Activated T-cell treated with anti-CD3 and anti-CD28 coated beads for 24 hours (primary cell): ENCODE measurements at regions not wholly inside any gene's neighbourhood (a gene's known extent, or its start where the extent isn't known, plus 50 kb on each side); places are given as distances from the start of the nearest gene placed in this dataset.

Experiments used
- DNase-seq: peaks from one replicate; pipeline ENCODE4 v3.0.0-alpha.2; 2020; ENCODE audit warnings: low read depth

DNA sequence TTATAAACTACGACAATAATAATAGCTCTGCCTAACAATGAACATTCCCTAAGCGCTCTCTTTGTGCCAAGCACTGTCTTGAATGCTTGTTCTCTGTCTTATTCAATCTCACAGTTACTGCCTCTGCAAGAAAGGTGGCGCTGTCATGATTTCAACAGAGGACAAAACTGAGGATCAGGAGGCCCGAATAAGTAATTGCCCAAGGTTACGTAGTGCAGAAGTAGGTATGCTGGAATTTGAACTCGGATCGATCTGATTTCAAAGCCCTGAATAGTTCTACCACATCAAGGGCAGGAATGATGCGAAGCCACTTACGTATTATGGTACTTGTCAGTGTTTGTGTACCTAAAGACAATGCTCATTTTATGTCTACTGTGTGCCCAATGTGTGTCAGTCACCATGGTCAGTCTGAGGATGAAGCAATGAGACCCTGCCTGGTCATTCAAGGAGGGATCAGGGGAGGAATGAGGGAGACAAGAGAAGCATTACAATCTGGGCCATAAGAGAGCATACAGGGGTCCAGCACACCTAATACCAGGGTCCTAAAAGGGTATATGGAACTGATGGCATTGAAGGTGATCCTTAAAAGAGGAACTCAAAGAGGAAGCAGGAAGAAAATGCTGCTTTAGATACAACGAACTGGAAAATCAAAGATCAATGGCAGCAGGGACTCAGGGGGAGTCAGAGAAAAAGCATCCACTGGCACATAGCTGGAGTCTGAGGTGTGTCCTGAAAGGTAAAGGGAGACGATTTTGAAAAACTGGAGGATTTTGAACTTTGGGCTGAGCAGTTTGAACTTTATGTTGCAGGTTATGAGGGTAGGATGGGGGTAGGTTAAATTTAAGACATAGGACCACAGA lies 389.2 kb downstream of the PLPP3 start:
- no peak for DNase-seq

DNA sequence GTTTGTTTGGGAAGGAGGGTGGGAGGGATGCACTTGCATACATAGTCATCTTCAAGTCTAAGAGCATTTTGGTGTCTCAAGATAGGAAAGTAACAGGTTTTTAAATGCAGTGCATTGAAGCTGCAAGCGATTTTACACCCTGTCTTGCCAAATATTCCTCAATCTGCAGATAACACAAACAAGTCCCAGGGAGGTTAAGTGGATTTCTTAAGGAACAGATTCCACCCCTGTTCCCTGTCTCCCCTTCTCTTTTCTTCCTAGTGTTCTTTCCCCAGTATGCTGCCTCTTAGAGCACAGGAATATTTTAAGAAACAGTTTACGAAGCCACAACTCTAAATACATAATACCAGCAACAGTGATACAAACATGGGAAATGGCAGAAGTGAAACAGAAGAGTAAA lies 389.9 kb downstream of the PLPP3 start:
- no peak for DNase-seq

DNA sequence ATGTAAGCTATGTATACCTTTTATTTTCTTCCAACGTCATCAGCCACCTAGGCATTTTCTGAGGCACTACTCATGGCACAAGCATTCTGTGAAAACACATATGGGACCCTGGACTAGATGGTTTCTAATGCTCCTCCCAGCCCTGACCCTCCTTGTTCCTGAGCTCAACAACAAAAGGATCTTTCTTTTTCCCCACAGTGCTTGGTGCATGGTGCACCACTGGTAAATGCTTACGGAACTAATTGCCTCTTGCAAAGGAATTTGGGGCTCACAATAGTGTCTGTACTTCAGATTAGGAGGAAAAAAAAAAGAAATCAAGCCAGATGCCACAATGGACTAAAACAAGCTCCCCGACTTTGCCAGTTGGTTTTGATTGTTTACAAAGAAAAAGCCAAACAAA lies 390.5 kb downstream of the PLPP3 start:
- DNase-seq = no peak

DNA sequence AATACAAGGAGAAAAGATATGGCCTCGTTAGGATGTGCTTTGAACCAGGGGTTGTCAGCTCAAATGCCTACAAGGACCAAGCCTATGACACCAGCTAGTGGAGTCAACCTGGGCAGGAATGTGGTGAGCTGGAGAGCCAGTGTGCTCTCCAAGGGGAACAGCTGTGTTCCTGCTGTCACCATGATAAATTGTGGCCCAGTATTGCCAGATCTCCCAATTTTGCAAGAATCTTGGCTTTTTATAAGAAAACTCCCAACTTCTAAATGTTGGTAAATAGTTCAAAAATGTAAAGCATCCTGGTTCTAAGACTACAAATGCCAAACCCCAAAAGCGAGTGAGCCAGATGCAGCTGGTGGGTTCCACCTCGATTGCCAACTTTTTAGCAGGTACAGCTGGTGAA lies 391.1 kb downstream of the PLPP3 start:
- no peak for DNase-seq

DNA sequence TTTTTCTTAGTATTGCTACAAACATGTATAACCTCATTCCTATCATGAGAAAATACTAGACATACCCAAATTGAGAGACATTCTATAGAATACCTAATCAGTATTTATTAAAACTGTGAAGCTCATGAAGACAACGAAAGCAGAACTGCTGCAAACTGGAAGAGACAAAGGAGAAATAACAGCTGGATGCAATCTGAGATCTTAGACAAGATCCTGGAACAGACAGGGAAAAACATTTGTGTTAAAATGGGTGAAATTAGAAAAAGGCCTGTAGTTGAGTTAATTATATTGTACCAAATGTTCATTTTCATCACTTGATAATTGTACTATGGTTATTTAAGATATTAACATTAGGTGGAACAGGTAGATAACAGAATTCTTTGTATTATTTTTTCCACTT lies 392.0 kb downstream of the PLPP3 start:
- no peak for DNase-seq

DNA sequence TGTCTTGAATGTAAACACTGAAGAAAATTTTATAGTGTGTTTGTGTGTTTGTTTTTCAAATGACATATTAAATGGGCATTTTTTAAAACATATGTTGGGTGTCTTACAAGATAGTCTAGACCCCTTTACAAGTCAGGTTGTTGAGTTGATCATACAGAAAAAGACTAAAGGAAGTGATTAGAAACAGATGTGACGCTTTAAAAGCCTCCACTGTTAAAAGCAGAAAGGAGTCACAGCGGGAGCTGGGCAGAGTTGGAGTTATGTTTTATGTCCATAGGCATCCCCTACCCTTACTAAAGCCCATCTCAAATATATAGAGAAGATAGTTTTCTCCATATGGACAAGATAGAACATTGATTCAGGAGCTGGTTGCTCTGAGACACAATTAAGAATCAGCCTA lies 393.9 kb downstream of the PLPP3 start:
- no peak for DNase-seq

DNA sequence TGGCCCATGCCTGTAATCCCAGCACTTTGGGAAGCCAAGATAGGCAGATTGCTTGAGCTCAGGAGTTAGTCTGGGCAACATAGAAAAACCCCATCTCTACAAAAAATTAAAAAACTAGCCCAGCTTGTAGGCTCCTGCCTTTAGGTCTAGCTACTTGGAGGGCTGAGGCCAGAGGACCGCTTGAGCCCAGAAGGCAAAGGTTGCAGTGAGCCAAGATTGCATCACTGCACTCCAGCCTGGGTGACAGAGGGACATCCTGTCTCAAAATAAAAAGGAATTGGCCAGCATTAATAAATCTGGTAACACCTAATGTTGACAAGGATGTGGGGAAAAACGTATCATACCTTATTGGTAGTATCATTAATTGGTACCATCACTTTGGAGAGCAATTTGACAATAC lies 396.2 kb downstream of the PLPP3 start:
- no peak for DNase-seq

DNA sequence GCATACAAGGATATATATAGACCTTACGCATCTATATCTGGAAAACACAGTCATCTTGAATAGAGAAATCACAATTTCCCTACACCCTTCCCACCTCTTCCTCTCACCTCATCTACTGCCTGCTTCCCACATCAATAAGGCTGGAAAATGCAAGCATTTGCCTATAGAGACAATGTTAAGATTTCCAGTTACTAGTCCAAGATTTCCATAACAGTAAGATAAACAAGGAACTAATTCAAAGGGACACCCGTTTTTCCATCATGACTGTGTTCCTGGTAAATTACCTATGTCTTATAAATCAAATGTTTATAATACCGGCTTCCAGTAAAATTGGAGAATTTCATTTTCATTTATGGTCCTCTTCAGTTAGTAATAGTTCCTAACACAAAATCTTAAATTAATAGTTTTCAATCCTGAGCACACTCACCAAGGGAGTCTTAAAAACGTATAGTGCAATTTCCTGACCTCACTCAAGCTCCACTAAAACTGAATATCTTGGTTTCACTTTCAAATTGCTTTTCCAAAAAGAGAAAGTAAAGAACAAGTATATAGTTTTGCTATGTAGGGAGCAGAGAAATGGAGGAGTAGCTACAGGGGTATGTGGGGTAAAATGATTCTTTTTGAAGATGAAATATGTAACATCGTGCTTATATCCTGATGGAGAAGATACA lies 398.7 kb downstream of the PLPP3 start:
- DNase-seq = no peak

DNA sequence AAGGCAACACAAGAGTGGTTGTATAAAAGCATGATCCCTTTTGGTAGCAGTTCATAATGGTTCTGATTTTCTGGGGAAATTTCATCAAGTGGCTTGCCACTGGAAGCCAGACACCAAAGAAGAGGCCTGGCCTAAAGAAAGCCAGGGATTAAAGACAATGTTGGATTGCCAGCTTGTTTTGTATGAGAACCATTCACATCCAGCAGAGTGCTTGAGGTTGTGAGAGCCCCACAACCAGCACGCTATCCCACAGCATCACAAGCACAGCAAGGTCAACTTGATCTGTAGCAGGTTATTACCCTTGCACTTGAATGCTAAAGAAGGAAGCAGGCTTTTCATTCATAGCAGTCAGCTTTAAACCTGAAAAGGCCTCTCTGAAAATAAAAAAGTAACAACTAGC lies 399.8 kb downstream of the PLPP3 start:
- no peak for DNase-seq

DNA sequence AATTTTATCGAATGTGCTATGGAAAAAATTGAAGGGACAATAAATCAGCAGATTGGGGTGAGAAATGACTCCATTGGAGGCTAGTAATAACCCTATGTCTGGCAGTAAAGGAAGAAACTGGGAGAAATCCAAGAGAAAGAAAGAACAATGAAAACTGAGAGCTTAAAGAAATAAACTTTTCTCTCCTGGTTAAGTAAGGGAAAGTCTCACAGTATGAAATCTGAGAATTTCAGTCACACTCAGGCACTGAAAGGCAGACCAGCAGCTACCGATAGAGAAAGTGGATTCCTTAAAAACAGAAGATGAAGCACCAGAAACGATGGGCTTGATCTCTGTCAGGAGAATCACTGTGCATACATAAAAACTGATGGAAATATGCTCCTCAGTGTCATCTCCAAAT lies 404.2 kb downstream of the PLPP3 start:
- no peak for DNase-seq

DNA sequence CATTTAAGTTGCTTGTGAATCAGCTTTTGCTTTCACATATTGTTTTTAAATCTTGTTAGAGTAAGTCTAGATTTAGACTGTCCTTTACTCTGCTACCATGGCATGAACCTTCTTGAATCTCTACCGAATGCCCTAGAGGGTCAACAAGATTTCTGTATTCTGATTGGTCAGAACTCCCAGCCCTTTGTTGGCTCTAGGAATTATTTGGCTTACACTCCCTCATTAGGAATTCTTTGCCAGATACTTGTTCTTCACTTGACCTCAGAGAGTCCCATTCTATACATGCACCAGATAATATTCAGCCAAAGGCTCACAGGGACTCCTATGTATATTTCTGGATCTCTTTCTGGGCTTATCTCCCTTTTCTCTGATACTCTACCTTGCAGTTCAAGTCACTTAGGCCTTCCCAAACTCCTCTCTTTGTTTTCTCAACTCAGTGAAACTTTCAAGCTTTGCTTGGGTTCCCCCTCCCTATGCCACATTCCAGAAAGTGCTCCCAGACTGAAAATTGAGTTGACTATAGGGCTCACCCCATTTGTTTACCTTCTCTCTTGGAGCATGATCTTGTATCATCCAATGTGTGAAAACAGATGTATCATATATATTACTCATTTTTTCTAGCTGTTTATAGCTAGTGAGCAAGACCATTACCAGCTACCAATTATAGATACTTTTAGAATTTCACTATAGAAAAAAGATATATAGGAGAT lies 405.0 kb downstream of the PLPP3 start:
- no peak for DNase-seq

DNA sequence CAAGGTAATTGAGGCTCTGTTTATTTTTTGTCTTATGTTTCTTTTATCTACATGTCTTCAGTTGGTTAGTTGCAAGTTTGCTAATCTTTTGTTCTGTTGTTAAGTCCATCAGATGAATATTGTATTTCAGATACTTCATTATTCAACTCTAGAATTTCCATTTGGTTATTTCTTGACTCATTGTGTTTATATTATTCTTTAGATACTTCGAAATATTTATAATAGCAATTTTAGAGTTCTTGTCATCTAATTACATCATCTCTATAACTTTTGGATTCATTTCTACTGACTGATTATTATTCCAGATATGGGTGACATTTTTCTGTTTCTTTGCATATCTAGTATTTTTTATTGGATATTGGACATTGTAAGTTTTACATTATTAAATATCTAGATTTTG lies 405.6 kb downstream of the PLPP3 start:
- no peak for DNase-seq

DNA sequence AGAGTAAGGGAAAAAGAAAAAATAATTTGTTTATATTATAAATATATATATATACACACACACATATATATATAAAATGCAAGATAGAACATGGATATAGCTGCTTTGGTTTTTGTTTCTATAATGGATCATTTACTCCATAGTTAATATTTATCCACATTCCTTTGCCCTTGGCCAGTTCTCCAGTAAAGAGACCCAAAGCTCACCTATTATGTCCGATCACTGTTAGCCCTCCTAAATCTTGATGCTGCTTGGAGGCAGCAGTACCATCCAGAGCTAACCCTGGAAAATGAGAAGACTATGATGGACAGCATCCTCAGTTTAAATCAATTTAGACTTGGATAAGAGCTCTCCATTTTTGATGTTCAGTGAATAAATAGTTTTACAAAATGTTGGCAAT lies 407.7 kb downstream of the PLPP3 start:
- no peak for DNase-seq

DNA sequence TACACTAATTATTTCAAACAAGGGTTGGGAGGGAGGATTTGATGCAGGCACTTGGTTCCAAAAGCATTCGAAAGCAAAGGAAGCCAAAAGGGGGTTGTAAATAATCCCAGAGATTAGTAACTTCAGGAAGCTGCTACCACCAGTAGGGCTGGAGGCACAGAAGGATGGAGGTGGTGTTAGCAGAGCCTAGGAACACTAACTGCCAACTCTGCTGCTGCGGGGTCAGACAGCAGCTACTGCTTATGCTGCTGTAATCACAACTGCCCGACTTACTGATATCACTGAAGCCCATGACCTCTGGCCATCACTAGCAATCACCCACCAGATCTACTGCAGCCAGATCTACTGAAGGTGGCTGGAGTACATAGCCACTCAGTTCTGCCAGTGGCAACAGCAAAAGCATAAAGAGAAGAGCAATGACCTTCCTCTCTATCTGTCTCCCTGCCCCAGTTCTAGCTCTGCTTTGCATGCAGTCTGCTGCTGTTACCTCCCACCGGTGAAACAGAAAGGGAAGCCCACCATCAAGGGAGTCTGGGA lies 408.5 kb downstream of the PLPP3 start:
- DNase-seq = no peak

DNA sequence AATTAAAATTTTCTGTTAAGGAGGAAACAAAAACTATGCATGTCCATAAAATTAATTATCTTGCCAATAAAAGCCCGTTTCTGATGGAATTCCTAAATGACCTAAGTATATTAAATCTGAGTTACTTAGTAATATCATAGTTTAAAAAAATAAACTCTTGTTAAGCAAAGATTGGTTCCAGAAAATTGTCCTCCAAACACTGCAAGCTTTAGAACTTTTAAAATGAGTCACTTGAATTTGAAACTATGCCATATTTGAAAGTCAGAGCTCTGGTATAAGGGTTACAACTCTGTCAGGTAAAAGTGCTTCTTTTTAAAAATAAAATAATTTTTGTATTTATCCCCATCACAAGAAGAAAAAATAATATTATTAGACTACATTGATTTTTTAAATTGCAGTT lies 409.5 kb downstream of the PLPP3 start:
- no peak for DNase-seq

DNA sequence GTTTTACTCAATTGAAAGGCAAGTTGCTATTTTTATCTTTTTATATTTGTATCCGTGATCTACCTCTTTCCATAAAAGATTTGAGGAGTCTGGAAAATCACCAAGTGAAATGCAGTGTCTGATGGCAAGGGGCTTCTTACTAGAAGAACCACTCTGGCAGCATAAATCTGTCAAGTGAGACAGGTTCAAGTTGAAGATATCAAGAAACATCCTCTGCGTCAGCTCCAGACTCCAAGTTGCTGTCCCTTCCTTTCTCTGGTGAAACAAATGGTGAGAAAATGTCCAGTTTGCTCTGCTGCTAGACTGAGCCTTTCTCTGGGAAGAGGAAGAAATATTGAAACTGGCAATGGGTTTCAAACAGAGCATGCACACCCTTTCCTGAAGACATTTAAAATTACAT lies 411.2 kb downstream of the PLPP3 start:
- DNase-seq = no peak

DNA sequence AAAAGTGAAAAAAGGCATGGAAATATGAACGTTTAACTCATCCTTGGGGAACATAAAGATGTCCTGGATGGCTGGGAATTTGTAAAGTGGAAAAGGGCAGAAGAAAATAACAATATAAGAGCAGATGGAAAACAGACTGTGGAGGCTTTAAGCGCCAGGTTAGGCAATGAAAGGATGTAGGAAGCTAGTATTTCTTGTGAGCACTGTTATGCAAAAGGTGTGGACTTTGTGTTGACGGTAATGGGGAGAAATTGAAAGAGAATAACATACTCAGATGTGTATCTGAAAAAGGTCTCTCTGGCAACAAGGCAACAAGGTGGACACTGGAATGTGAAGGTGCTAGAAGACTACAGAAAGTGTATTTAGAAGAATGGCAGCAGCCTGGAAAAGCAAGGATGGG lies 411.8 kb downstream of the PLPP3 start:
- DNase-seq = no peak

DNA sequence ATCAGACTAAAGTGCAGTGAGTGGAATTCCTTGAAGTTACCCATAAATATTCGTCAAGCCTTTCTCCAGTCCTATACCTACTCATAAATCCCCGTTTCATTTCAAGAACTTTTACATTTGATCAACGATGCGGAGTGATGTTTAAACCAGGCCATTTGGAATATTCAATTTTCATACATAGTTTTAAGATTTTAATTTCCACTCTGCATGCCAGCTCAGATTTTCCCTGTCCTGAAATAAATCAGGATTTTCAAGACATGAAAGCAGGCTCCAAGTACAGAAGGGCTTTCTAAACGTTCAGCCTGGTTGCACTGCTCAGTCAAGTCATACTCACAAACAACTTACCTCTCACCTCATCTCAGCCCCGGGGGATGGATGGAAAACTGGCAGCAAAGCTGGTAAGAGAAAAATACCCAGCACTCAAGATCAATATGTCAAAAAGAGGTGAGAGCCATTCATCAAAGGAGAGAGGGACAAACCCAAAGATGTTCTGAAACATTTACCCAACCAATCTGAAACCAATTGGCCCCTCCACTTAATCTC lies 418.5 kb downstream of the PLPP3 start:
- DNase-seq = no peak

DNA sequence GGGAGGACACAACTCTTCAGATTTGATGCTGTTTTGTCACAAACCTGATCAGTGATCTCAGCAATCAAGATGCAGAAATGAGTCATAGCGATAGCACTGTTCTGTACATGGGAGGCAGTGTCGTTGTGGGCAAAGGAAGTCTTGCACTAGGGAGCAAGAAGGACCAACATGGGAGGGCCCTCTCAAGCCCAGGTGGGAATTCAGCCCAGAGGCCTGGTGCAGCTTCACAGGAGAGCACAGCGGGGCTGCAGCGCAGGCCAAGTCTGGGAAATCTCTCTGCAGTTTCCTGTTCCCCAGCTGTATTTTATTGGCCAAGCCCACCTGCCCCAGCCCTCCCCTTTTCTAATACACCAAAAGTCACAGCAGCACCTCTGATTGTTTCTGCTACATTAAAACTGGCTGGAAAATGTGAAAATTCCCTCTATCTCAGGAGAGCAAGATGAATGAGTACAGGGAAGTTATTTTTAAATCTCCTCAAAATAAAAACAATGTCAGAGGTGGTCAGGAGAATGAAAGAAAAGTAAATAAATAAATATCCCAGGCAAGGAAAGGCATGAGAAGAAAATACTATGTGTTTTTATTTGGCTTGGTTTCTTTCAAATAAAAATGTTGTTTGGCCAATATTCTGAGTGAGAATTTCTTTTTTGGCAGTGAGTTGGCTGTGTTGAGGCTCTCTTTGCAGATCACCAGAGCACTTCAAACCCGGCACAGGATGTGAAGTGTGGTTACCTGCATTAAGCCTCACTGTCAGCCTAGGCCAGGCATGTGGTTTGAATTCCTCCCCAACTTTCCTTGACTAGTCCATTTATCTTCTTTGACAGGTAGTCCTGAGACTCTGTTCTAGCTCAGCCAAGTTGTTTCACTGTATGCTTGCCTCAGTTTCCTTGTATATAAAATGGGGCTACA lies 422.1 kb downstream of the PLPP3 start:
- DNase-seq = no peak

DNA sequence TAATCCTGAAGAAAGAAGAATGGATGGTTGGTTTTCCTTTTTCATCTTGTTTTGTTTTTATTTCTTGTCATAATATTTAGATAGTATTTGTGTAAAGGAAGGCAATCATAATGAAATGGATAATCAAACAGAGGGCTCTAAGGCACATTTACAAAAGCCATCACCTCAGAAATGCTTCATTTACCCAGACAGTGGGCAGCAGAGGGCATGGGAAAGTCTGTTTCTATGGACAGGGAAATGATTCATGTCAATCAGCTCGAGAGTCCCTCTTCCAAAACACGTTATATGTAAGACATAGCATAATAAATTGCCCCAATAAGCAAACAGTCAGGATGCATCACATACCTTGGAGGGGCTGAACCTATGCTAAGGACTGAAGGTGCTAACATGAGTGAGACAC lies 426.1 kb downstream of the PLPP3 start:
- no peak for DNase-seq

DNA sequence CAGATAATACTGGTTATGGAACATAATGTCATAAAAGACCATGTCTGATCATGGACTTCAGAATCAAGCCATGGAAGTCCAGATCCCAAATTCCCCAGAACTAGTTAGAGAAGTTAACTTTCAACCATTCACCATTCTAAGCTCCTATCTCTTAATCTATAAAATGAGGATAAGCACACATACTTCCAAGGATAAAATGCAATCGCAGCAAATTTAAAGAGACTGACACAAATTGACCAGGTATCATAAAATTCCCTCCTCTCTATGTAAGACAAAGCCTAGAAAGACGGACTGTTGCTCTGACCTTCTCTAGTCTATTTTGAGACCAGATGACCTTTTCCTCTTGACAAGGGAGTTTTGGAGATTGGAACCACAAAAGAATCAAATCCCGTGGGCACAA lies 426.7 kb downstream of the PLPP3 start:
- DNase-seq = no peak

DNA sequence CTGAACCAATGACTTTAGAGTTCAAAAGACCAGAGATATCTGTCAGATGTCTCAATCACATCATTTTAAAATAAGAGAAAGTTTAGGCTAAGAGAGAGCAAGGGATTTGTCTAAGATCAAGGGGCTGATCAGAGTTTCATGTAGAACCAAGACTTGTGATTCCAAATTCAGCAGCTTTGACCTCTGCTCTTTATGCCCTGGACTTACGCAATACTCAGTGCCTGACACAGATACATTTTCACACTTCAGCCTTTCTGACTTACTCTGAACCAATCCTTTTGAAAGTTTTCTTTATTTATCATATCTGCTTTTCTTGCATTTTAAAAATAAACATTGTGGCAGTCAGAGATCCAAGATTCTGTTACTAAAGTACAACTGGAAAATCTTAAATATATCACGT lies 428.0 kb downstream of the PLPP3 start:
- no peak for DNase-seq
